ENCODE measurements at regions not wholly inside any gene's neighbourhood (a gene's known extent, or its start where the extent isn't known, plus 50 kb on each side); places are given as distances from the start of the nearest gene placed in this dataset.

GRCh38 chr7:49255054-49255453 is 330.7 kb downstream of the CDC14C start:
- no peak for DNase-seq

GRCh38 chr7:49260538-49260937 is 336.2 kb downstream of the CDC14C start:
- no peak for DNase-seq

DNA sequence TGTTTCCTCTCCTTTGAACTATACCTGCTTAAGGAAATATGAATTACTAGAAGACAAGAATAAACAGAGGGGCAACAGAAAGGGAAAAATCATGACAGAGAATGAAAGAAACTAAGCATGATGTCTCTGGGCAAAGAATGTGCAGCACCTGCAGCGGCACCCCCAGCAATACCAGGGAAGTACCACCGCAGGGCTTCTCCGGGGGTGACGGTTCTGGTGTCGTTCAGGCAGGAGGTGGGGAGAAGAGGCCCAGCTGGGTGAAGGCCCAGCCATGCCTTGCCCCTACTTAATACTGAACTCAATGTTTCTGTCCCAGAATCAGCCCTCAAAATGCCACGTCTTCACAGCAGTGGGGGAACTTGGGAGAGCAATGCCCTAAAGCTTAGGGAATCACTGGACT is 337.6 kb downstream of the CDC14C start:
- no peak for DNase-seq

GRCh38 chr7:49264530-49264929 is 340.2 kb downstream of the CDC14C start:
- no peak for DNase-seq

DNA sequence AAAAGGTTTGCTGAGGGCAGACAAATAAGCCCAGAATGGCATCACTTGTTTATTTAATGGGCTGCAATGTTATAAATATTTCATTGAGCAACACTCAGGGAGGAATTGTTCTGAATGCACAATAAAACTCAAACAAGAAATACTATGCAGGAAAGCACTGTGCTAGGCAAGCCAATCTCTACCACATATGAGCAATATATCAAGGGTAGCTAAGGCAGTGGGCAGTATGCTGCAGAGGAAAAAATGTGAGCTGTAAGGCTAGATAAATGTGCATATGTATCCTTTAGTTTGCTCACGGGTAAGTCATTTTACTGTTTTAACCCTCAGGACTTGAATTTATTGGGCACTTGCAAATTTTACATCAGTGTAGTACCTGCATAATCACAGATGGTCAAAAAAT is 349.6 kb downstream of the CDC14C start:
- DNase-seq, result no peak

DNA sequence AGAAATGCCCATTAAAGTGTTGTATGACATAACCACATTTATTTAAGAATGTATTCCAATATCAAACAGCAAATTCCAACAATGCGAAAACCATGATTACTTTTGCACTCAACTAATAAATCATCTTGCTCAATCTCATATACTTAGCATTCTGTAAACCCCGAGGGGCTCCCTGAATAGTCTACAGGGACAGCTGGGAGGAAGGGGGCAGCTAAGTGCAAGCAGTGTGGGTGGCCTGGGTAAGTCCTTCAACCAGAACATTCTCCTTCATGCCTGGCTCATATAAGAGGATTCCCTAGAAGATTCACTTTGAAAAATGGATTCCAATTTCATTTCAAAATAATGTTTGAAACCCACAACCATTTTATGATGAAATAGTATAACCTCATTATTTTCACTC is 355.5 kb downstream of the CDC14C start:
- no peak for DNase-seq

GRCh38 chr7:49287653-49288052 is 363.3 kb downstream of the CDC14C start:
- DNase-seq, result no peak

DNA sequence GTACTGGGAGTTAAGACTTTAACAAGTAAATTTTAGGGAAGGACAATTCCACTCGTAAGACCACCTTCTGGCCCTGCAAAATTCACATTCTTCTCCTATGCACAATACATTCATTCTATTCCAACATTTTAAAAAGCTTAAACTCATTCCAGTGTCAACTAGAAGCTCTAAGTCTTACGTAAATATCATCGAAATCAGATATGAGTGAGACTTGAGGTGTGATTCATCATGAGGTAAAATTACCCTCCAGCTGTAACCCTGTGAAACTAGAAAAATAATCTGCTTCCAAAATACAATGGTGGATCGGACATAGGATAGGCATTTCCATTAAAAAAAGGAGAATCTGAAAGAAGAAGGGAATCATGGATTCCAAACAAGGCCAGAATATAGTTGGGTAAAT is 370.3 kb downstream of the CDC14C start:
- no peak for DNase-seq

- no peak for DNase-seq
These were observed 370.8 kb downstream of the CDC14C start for GRCh38 chr7:49295146-49295545.

- DNase-seq, result no peak
These were observed 373.6 kb downstream of the CDC14C start for GRCh38 chr7:49297958-49298357.

GRCh38 chr7:49308787-49309186 is 384.4 kb downstream of the CDC14C start:
- no peak for DNase-seq

GRCh38 chr7:49320083-49320482 is 395.7 kb downstream of the CDC14C start:
- no peak for DNase-seq

DNA sequence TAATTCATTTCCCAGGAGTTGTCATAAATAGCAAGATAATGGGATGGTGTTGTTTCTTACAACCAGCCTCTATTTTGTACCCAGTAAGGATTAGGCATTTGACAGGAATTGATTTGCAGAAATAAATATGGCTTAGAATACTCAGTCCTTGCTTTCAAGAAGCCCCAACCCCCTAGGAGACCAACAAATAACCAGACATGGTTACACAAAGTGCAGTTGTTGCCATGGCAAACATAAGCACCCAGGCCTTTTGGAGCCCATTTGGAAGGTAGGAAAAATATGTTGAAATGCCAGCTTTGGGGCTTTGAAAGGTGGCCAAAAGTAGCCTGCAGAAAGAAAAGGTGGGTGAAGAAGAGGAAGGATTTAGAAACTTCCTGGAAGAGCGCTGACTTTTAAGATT is 397.5 kb downstream of the CDC14C start:
- DNase-seq, result no peak

DNA sequence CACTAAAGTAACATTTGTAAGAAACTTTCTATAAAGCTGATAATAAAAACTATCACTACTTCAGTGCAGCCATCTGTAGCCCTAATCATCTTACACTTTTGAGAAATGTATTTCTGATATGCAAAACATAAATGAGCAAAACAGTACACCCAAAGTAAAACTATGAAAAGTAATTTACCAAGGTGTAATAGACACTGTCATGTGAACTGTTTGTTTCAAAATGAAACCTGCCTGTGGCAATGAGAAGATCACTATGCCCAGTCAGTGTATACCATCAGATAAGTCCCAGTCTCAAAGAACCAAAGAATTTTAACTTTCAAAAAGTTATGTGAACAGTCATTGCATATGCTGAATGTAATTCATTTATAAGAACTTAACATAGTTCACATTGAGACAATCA is 398.1 kb downstream of the CDC14C start:
- DNase-seq, result no peak

- no peak for DNase-seq
These were observed 399.7 kb downstream of the CDC14C start for GRCh38 chr7:49324040-49324439.

DNA sequence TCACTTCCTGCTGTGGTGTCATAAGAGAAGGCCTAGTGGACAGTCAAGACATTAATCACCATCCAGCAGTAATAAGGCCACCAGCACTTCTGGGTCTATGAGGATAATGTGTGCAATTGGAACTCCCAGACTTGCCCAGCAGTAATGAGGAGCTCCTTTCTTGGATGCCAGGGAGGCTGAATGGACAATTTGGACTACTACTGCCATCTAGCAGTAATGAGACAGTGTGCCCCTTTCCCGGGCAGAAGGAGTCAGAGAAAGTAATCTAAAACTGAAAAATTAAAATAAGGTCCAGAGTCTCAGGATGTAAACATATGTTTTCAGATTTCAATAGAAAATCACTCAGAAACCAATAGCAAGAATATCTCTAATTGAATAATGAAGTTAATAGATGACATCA is 400.4 kb downstream of the CDC14C start:
- no peak for DNase-seq

DNA sequence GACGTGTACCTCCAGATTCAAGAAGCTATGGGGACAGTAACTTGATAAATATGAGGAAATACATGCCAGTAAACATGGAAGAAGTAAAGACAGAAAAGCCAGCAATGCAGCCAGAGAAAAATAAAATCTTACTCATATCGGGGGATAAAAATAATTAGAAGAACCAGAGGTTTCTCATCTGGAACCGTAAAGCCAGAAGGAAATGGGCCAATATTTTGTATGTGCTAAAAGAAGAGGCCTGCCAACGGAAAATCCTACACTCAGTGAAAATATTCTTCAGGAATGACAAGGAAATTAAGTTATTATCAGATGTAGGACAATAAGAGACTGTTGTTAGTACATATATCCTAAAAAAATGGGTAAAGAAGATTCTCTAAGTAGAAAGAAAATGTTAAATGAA is 401.2 kb downstream of the CDC14C start:
- no peak for DNase-seq

DNA sequence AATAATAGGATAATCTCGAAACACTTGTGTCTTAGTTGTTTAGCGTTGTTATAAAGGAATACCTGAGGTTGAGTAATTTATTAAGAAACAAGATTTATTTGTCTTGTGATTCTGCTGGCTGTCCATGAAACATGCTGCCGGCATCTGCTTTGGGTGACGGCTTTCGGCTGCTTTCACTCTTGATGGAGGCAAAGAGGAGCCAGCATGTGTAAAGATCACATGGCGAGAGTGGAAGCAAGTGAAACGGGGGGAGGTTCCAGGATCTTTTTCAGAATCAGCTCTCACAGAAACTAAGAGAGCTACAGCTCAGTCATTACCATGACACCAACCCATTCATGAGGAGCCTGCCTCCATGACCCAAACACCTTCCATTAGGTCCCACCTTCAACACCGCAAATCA is 402.8 kb downstream of the CDC14C start:
- DNase-seq, result no peak

- no peak for DNase-seq
These were observed 409.0 kb downstream of the CDC14C start for GRCh38 chr7:49333180-49333881.

DNA sequence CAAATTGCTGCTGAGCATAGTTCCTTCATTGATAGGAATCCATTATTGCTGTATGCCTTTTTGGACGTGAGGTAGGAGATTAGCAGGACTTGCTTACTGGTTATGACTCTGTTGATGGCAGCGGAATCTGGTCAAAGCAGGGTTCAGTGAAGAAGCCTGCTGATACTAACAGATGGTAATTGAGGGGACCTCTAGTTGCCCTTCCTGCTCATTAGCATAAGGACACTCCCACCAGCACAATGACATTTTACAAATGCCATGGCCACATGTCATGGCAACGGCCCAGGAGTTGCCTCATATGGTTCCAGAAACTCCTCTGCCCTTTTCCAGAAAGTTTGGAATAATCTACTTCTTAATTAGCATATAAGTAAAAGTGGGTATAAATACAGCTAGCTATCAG is 417.5 kb downstream of the CDC14C start:
- DNase-seq, result no peak

DNA sequence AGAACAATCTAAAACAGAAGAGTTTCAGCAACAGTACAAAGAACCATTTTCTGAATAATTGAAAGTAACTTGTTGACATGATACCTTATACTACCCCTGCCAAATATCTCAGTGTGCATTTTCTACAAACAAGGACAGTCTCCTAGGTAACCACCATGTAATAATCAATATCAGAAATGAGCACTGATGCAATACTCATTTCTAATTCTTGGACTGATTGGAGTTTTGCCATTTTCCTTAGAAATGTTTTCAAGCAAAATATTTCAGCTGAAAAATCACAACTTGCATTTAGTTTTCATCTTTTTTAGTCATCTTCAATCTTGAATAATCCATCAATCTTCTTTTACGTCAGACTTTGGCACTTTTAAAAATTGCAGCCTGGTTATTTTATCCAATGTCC is 420.2 kb downstream of the CDC14C start:
- DNase-seq, result no peak

DNA sequence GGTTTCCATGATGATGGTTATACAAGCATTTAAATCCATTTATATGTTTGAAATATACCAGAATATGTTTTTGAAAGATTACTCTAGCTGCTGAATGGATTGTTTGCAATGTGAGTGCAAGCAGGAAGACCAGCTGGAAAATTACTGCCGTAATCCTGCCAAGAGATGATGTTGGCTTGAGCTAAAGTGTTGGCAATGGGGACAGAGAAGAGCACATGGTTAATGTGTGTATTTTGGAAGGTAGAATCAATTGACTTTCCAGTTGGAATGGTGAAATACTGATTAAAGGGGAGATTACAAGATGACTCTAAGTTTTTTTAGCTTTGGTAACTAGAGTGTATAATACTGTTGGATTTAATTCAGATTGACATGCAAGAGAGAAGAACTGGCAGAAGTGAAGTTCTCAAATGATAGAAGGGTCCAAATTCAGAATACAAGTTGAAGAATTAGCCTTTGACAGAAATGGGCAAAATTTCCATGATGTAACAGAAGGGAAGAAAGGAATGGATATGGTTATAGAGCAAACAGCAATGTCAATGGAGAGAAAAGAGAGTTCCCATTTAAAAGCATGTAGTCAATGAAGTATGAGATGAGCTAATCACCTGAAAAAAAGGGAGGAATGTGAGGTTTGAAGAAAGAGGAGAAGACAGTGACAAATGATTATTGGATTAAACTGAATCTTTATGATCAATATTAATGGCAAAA is 422.0 kb downstream of the CDC14C start:
- no peak for DNase-seq

- no peak for DNase-seq
These were observed 406.4 kb upstream of the VWC2 start for GRCh38 chr7:49367072-49367471.

DNA sequence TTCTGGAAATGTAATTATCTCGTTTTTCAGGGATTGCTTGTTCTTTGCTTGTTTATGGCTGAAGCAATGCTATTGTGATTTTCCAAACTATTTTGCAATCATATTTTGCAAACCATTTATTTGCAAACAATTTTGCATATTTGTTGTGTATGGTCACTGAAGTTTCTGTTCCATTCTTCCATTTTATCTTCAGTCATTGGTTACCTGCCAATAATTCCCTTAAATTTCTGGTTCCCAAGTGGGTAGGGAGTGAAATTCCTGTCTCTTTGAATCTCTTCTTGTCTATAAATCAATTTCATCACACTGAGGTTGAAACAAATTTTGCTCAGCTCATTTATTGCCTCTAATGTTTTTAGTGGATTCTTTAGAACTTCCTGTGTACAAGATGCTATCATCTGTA is 401.7 kb upstream of the VWC2 start:
- DNase-seq, result no peak

GRCh38 chr7:49376817-49377375 is 396.5 kb upstream of the VWC2 start:
- no peak for DNase-seq

Data from CD4-positive, alpha-beta T cell treated with Interleukin-10 for 1 hour (primary cell).